ENCODE measurements at regions not wholly inside any gene's neighbourhood (a gene's known extent, or its start where the extent isn't known, plus 50 kb on each side); places are given as distances from the start of the nearest gene placed in this dataset.

DNA sequence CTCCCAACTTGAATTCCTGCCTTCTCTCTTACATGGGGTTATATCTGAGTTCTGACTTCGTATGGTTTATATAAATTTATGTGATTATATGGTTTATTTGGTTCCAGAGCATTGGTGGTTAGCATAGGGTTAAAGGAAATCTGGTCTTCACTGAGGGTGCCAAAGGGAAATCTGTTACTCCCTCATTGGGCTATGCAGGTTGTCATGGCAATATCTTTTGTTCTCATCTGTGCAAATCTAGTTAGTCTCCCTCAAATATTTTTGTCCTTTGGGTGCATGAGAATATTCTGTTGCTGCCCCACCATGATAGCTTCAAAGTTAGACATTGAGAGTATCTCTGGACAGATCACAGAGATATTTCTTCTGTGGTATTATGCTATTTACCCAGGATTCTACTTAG is 71.8 kb upstream of the OTUD4 start:
- Histone ChIP-seq H3K27me3 (ENCODE audit: insufficient read depth, insufficient read length) (no peaks in the 10 kb centered on the region), H3K9me3 (ENCODE audit: insufficient read depth, low read length) (no peaks in the 10 kb centered on the region), H3K4me1 (ENCODE audit: insufficient read depth, insufficient read length) (no peaks in the 10 kb centered on the region), H3K4me3 (ENCODE audit: insufficient read length, low read depth) (no peak overlapping the region), H3K36me3 (ENCODE audit: insufficient read depth, insufficient read length, low read length) (no peaks in the 10 kb centered on the region), H3K9ac (ENCODE audit: insufficient read length, low read depth) (no peak overlapping the region)
- DNase-seq (ENCODE audit: low read depth, low spot score), result no peak
- TF ChIP-seq ZNF274 (IDR thresholded peaks at IDR 0.05; ENCODE audit: low read depth, low read length), result no peak
- no peak for TF ChIP-seq SUZ12 (IDR thresholded peaks at IDR 0.05; ENCODE audit: extremely low read depth, insufficient read depth, insufficient read length)
- no peak for TF ChIP-seq YY1 (IDR thresholded peaks at IDR 0.05; ENCODE audit: insufficient read depth, insufficient read length)

DNA sequence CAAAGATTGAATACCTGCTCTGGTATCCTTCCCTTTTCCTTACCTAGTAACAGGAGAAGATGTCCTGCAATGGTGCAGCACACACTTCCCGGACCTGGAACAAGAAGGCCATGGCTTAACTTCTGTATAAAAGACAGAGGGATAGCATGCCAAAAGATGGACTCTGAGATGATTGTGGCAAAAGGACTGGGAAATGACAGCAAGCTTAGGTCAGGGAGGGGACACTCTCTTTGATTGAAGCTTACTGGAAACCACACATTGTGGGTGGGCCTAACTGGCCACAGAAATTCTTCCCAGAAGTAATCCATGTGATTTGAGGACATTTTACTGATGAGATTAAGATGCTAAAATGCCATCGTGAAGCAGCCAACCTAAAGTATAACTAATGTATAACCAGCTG is 71.0 kb upstream of the OTUD4 start:
- no peaks in the 10 kb centered on the region for H3K36me3 ChIP-seq (ENCODE audit: insufficient read depth, insufficient read length, low read length)
- H3K9me3 ChIP-seq (ENCODE audit: insufficient read depth, low read length), result no peaks in the 10 kb centered on the region
- no peak for TF ChIP-seq YY1 (IDR thresholded peaks at IDR 0.05; ENCODE audit: insufficient read depth, insufficient read length)
- no peak for TF ChIP-seq ZNF274 (IDR thresholded peaks at IDR 0.05; ENCODE audit: low read depth, low read length)
- no peak for TF ChIP-seq SUZ12 (IDR thresholded peaks at IDR 0.05; ENCODE audit: extremely low read depth, insufficient read depth, insufficient read length)
- H3K4me1 ChIP-seq (ENCODE audit: insufficient read depth, insufficient read length), result no peaks in the 10 kb centered on the region
- H3K9ac ChIP-seq (ENCODE audit: insufficient read length, low read depth), result no peak overlapping the region
- no peak for DNase-seq (ENCODE audit: low read depth, low spot score)
- H3K27me3 ChIP-seq (ENCODE audit: insufficient read depth, insufficient read length), result no peaks in the 10 kb centered on the region
- H3K4me3 ChIP-seq (ENCODE audit: insufficient read length, low read depth), result no peak overlapping the region

DNA sequence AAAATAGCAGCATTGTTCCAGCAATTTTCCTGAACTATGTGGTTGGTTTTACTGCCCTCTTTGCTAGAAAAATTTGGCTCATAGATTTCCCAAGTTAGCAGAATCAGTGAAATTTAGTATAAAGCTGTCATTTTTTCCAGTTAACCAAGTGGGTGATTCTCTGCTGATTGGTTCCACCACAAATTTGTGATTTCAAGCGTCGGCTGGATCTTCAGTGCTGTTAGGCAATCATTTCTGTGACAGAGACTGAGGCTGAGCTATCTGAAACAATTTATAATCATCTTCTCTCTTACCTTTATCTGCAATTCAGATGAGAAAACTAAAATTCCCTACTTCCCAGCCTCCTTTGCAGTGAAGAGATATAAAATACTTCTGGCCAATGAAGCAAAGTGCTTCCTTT is 68.6 kb upstream of the OTUD4 start:
- Histone ChIP-seq H3K4me1 (ENCODE audit: insufficient read depth, insufficient read length) (no peaks in the 10 kb centered on the region), H3K9me3 (ENCODE audit: insufficient read depth, low read length) (no peaks in the 10 kb centered on the region), H3K27me3 (ENCODE audit: insufficient read depth, insufficient read length) (no peaks in the 10 kb centered on the region), H3K4me3 (ENCODE audit: insufficient read length, low read depth) (no peak overlapping the region), H3K36me3 (ENCODE audit: insufficient read depth, insufficient read length, low read length) (no peaks in the 10 kb centered on the region), H3K9ac (ENCODE audit: insufficient read length, low read depth) (no peak overlapping the region)
- no peak for DNase-seq (ENCODE audit: low read depth, low spot score)
- TF ChIP-seq SUZ12 (IDR thresholded peaks at IDR 0.05; ENCODE audit: extremely low read depth, insufficient read depth, insufficient read length) (no peak), ZNF274 (IDR thresholded peaks at IDR 0.05; ENCODE audit: low read depth, low read length) (no peak), YY1 (IDR thresholded peaks at IDR 0.05; ENCODE audit: insufficient read depth, insufficient read length) (no peak)

DNA sequence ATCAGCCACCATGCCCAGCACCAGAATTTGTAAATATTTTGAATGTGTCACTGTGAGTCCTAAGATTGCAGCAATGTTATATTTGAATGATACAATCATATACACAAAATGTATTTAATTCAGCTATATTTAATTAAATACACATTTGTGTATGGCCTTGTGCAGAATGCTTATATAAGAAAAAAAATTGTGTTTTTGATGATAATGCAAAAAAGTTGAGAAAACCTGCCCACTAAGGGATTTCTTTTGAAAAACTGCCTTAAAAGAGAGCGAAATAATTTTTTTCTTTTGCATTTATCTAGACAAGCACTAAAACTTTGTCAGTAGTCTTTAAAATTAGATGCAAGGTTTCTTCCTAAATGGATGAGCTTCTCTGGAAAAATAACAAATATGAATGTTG is 68.1 kb upstream of the OTUD4 start:
- DNase-seq (ENCODE audit: low read depth, low spot score), result no peak
- no peaks in the 10 kb centered on the region for H3K9me3 ChIP-seq (ENCODE audit: insufficient read depth, low read length)
- no peak overlapping the region for H3K9ac ChIP-seq (ENCODE audit: insufficient read length, low read depth)
- H3K36me3 ChIP-seq (ENCODE audit: insufficient read depth, insufficient read length, low read length), result no peaks in the 10 kb centered on the region
- TF ChIP-seq SUZ12 (IDR thresholded peaks at IDR 0.05; ENCODE audit: extremely low read depth, insufficient read depth, insufficient read length) (no peak), YY1 (IDR thresholded peaks at IDR 0.05; ENCODE audit: insufficient read depth, insufficient read length) (no peak), ZNF274 (IDR thresholded peaks at IDR 0.05; ENCODE audit: low read depth, low read length) (no peak)
- H3K4me3 ChIP-seq (ENCODE audit: insufficient read length, low read depth), result no peak overlapping the region
- H3K27me3 ChIP-seq (ENCODE audit: insufficient read depth, insufficient read length), result no peaks in the 10 kb centered on the region
- no peaks in the 10 kb centered on the region for H3K4me1 ChIP-seq (ENCODE audit: insufficient read depth, insufficient read length)

DNA sequence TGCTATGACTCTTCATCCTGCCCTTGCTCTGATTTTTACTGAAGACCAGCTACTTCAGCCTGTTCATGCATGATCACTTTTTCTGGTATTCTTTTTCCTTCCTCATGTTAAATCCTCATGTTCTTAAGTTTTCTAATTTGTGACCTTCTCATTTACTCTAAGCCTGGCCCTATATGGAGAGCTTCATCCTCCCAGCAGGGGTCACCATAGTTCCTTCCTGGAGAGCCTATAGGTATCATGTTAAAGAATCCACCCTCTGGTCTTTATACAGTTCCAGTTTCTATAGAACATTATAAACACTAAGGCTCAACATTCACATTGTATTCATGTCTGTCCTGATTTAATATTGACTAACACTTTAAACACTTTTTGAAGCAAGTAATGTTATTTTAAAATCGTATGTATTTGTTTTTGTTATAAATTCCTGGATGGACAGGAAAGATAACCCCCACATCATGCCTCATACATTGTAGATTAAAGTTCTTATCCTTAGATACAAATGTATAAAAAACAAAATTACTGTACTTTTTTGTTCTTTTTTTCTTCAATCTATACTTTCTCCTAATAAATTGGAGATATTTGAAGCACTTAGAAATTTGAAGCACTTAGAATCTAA is 53.8 kb upstream of the OTUD4 start:
- no peaks in the 10 kb centered on the region for H3K9me3 ChIP-seq (ENCODE audit: insufficient read depth, low read length)
- H3K27me3 ChIP-seq (ENCODE audit: insufficient read depth, insufficient read length), result no peaks in the 10 kb centered on the region
- no peak overlapping the region for H3K9ac ChIP-seq (ENCODE audit: insufficient read length, low read depth)
- H3K4me3 ChIP-seq (ENCODE audit: insufficient read length, low read depth), result no peak overlapping the region
- H3K4me1 ChIP-seq (ENCODE audit: insufficient read depth, insufficient read length), result no peaks in the 10 kb centered on the region
- DNase-seq (ENCODE audit: low read depth, low spot score), result peak; percentile 59
- H3K36me3 ChIP-seq (ENCODE audit: insufficient read depth, insufficient read length, low read length), result no peaks in the 10 kb centered on the region
- TF ChIP-seq YY1 (IDR thresholded peaks at IDR 0.05; ENCODE audit: insufficient read depth, insufficient read length) (no peak), ZNF274 (IDR thresholded peaks at IDR 0.05; ENCODE audit: low read depth, low read length) (no peak), SUZ12 (IDR thresholded peaks at IDR 0.05; ENCODE audit: extremely low read depth, insufficient read depth, insufficient read length) (no peak)

DNA sequence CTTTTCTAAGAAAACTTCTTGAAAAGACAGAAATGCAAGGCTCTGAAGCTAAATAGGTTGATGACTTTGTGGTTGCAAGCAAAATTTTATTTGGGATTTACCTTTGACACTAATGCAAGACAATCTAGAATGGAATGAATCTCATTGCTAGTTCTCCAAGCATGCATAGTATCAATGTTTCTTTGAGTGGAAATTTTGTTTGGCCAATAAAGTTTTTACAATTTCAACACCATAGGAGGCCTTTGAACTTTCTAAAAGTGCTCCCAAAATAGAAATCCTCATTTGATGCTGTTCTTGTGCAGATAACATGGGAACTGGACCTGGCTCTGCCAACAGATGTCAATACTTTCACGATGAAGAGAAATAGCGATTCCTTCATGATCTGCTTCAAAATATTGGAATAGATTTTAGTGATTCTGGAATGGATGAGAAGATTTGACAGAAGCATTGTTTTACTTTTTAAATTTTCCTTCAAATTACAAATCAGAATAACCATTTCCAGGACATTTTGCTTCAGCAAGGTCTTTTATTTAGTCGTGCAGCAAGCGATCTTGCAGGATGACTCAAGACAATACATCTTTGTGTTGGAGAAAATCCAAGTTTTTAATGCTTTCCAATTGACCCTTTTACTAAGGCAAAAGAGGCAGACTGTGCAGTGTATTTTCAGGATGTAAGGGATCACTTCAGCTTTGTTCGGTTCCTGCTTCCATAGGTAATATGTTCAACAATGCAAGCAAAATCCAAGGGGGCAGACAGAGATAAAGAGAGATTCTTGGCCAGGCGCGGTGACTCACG is 51.7 kb upstream of the OTUD4 start:
- no peak for TF ChIP-seq ZNF274 (IDR thresholded peaks at IDR 0.05; ENCODE audit: low read depth, low read length)
- TF ChIP-seq SUZ12 (IDR thresholded peaks at IDR 0.05; ENCODE audit: extremely low read depth, insufficient read depth, insufficient read length), result no peak
- no peak for TF ChIP-seq YY1 (IDR thresholded peaks at IDR 0.05; ENCODE audit: insufficient read depth, insufficient read length)
- H3K27me3 ChIP-seq (ENCODE audit: insufficient read depth, insufficient read length), result no peaks in the 10 kb centered on the region
- H3K4me1 ChIP-seq (ENCODE audit: insufficient read depth, insufficient read length), result no peaks in the 10 kb centered on the region
- DNase-seq (ENCODE audit: low read depth, low spot score), result no peak
- H3K9ac ChIP-seq (ENCODE audit: insufficient read length, low read depth), result no peak overlapping the region
- H3K36me3 ChIP-seq (ENCODE audit: insufficient read depth, insufficient read length, low read length), result no peaks in the 10 kb centered on the region
- no peak overlapping the region for H3K4me3 ChIP-seq (ENCODE audit: insufficient read length, low read depth)
- no peaks in the 10 kb centered on the region for H3K9me3 ChIP-seq (ENCODE audit: insufficient read depth, low read length)

DNA sequence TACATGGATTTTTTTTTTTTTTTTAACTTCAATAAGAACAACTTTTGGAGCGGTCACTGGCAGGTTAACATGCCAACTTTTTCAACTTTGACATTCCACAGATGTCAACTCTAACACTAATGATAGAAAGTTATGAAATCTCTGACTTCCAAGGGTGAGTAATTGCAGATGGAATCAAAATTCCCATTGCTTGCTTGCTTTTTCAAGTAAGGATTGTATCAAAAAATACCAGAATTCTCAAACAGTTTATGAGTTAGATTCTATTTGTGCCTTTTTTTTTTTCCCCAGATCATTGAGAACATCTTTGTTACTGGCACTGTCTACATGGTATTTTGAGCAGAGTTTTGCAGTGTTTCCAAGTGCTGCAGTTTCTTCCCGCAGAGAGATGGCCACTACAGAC is 50.3 kb upstream of the OTUD4 start:
- Histone ChIP-seq H3K27me3 (ENCODE audit: insufficient read depth, insufficient read length) (no peaks in the 10 kb centered on the region), H3K36me3 (ENCODE audit: insufficient read depth, insufficient read length, low read length) (no peaks in the 10 kb centered on the region), H3K4me3 (ENCODE audit: insufficient read length, low read depth) (no peak overlapping the region), H3K9ac (ENCODE audit: insufficient read length, low read depth) (no peak overlapping the region), H3K4me1 (ENCODE audit: insufficient read depth, insufficient read length) (no peaks in the 10 kb centered on the region), H3K9me3 (ENCODE audit: insufficient read depth, low read length) (no peaks in the 10 kb centered on the region)
- no peak for DNase-seq (ENCODE audit: low read depth, low spot score)
- TF ChIP-seq SUZ12 (IDR thresholded peaks at IDR 0.05; ENCODE audit: extremely low read depth, insufficient read depth, insufficient read length), result no peak
- TF ChIP-seq ZNF274 (IDR thresholded peaks at IDR 0.05; ENCODE audit: low read depth, low read length), result no peak
- TF ChIP-seq YY1 (IDR thresholded peaks at IDR 0.05; ENCODE audit: insufficient read depth, insufficient read length), result no peak

All from NT2/D1 (cell line).